Esophagus muscularis mucosa (tissue), 4 donors: ENCODE measurements at regions not wholly inside any gene's neighbourhood (a gene's known extent, or its start where the extent isn't known, plus 50 kb on each side); places are given as distances from the start of the nearest gene placed in this dataset.

ENCODE experiments used
- DNase-seq: peaks from one replicate; pipeline ENCODE4 v3.0.0-alpha.2; 2017; ENCODE audit errors: extremely low spot score
- H3K27ac ChIP-seq, 4 donors: fragments of 200-600 bp; sonication (generic); replicated peaks in 1 of 4; 1 replicate in 3 of 4; 2 replicates in 1 of 4; pipeline ENCODE4 v1.5.1; 2016 to 2019; ENCODE audit warnings: mild to moderate bottlenecking in 1 of 4
- H3K27me3 ChIP-seq, 4 donors: fragments of 200-600 bp; sonication (generic); one replicate each; pipeline versions ENCODE4 v1.5.1 to v1.6.0; 2016 to 2019
- H3K36me3 ChIP-seq, 4 donors: fragments of 200-600 bp; sonication (generic); one replicate each; pipeline ENCODE4 v1.5.1; 2016 to 2019
- H3K4me1 ChIP-seq, 4 donors: fragments of 200-600 bp; sonication (generic); one replicate each; pipeline ENCODE4 v1.5.1; 2016 to 2019
- H3K4me3 ChIP-seq, 4 donors: fragments of 200-600 bp; sonication (generic); 1 replicate in 2 of 4; 2 replicates in 2 of 4; pipeline ENCODE4 v1.5.1; 2016 to 2019; ENCODE audit warnings: mild to moderate bottlenecking in 4 of 4, moderate library complexity in 1 of 4
- H3K9me3 ChIP-seq, 4 donors: fragments of 200-600 bp; sonication (generic); 1 replicate in 3 of 4; 2 replicates in 1 of 4; pipeline ENCODE4 v1.5.1; 2016 to 2019
- CTCF ChIP-seq, 3 experiments: fragments of 200-600 bp in 2 of 3; fragments of 450-650 bp in 1 of 3; sonication (generic) in 2 of 3; IDR thresholded peaks; one replicate each; pipeline ENCODE4 v1.5.1; 2017 to 2019; ENCODE audit warnings: antibody characterized with exemption in 3 of 3, mild to moderate bottlenecking in 2 of 3, moderate library complexity in 1 of 3
- EP300 ChIP-seq: sonication (generic); formaldehyde crosslinking; IDR thresholded peaks from one replicate; pipeline ENCODE4 v1.6.1; 2017; ENCODE audit warnings: antibody characterized with exemption
- POLR2A ChIP-seq: fragments of 450-650 bp; IDR thresholded peaks from one replicate; pipeline ENCODE4 v1.6.1; 2017; ENCODE audit warnings: antibody characterized with exemption, moderate library complexity, mild to moderate bottlenecking, low read depth
- POLR2AphosphoS5 ChIP-seq, 2 donors: sonication (generic); formaldehyde crosslinking; IDR thresholded peaks; one replicate each; pipeline ENCODE4 v1.6.1; 2017; ENCODE audit warnings: antibody characterized with exemption in 2 of 2
- WGBS: methylation state at CpG from one replicate; pipeline ENCODE4 v1.1.5; 2018; 5-methylcytosine and 5-hydroxymethylcytosine counted together
- intact Hi-C: fragments of 100-400 bp; cut with DNase I; formaldehyde crosslinking; loops from one replicate; pipeline ENCODE4 v1.15.1; 2023

GRCh38 chr18:37662099-37662498 lies 96.5 kb upstream of the CELF4 start:
- Histone ChIP-seq H3K27me3 (no peaks in the 10 kb centered on the region), H3K36me3 (no peaks in the 10 kb centered on the region), H3K9me3 (no peaks in the 10 kb centered on the region), H3K27ac (no peak overlapping the region), H3K4me3 (no peak overlapping the region), H3K4me1 (no peaks in the 10 kb centered on the region)
- TF ChIP-seq POLR2A (no peak), EP300 (no peak), CTCF (IDR thresholded peaks at IDR 0.05) (no peak), POLR2AphosphoS5 (IDR thresholded peaks at IDR 0.05) (no peak)
- peak; percentile 81 for DNase-seq
- 71% methylated on average over 3 of the region's 3 CpGs for WGBS
- intact Hi-C loops: no loop called here

- H3K36me3 ChIP-seq: no peaks in the 10 kb centered on the region
- no peak for TF ChIP-seq EP300
- no peak for TF ChIP-seq POLR2AphosphoS5 (IDR thresholded peaks at IDR 0.05)
- no peak for TF ChIP-seq CTCF (IDR thresholded peaks at IDR 0.05)
- no peak for TF ChIP-seq POLR2A
- intact Hi-C loops: no loop called here
- H3K9me3 ChIP-seq: no peaks in the 10 kb centered on the region
- H3K27me3 ChIP-seq: no peaks in the 10 kb centered on the region
- WGBS: 87% methylated on average over 4 of the region's 4 CpGs
- H3K4me3 ChIP-seq: no peak overlapping the region
- no peak overlapping the region for H3K27ac ChIP-seq
- no peaks in the 10 kb centered on the region for H3K4me1 ChIP-seq
- peak; percentile 84 for DNase-seq
Observed at GRCh38 chr18:37661478-37661877, 95.9 kb upstream of the CELF4 start.

- WGBS: 86% methylated on average over 4 of the region's 4 CpGs
- Histone ChIP-seq H3K27ac (no peak overlapping the region), H3K27me3 (no peaks in the 10 kb centered on the region), H3K4me3 (no peak overlapping the region), H3K36me3 (no peaks in the 10 kb centered on the region), H3K9me3 (no peaks in the 10 kb centered on the region), H3K4me1 (no peaks in the 10 kb centered on the region)
- intact Hi-C loops: no loop called here
- TF ChIP-seq CTCF (IDR thresholded peaks at IDR 0.05) (no peak), POLR2AphosphoS5 (IDR thresholded peaks at IDR 0.05) (no peak), EP300 (no peak)
- peak; percentile 79 for DNase-seq
Observed at GRCh38 chr18:37661061-37661460, 95.5 kb upstream of the CELF4 start.

GRCh38 chr18:37660658-37661057 lies 95.1 kb upstream of the CELF4 start:
- no peaks in the 10 kb centered on the region for H3K36me3 ChIP-seq
- peak; percentile 70 for DNase-seq
- no peak overlapping the region for H3K4me3 ChIP-seq
- no peak for TF ChIP-seq POLR2A
- no peak for TF ChIP-seq EP300
- TF ChIP-seq POLR2AphosphoS5 (IDR thresholded peaks at IDR 0.05): no peak
- TF ChIP-seq CTCF (IDR thresholded peaks at IDR 0.05): no peak
- peaks cover 0 to under 1% (median 0%) of the 10 kb centered on the region in 4 donors for H3K27me3 ChIP-seq
- H3K4me1 ChIP-seq: no peaks in the 10 kb centered on the region
- H3K27ac ChIP-seq: no peak overlapping the region
- 75% methylated on average over 2 of the region's 2 CpGs for WGBS
- intact Hi-C loops: no loop called here
- no peaks in the 10 kb centered on the region for H3K9me3 ChIP-seq

GRCh38 chr18:37659906-37660305 lies 94.3 kb upstream of the CELF4 start:
- no peaks in the 10 kb centered on the region for H3K9me3 ChIP-seq
- no peak overlapping the region for H3K27ac ChIP-seq
- no peaks in the 10 kb centered on the region for H3K36me3 ChIP-seq
- peaks cover 0 to 6% (median 0%) of the 10 kb centered on the region in 4 donors for H3K27me3 ChIP-seq
- TF ChIP-seq POLR2A (no peak), POLR2AphosphoS5 (IDR thresholded peaks at IDR 0.05) (no peak), CTCF (IDR thresholded peaks at IDR 0.05) (no peak), EP300 (no peak)
- DNase-seq: peak; percentile 75
- H3K4me3 ChIP-seq: no peak overlapping the region
- no peaks in the 10 kb centered on the region for H3K4me1 ChIP-seq
- intact Hi-C loops: no loop called here
